Effector memory CD4-positive, alpha-beta T cell (primary cell): ENCODE measurements at regions not wholly inside any gene's neighbourhood (a gene's known extent, or its start where the extent isn't known, plus 50 kb on each side); places are given as distances from the start of the nearest gene placed in this dataset.

ENCODE experiments used
- DNase-seq, 3 donors: peaks; one replicate each; pipeline ENCODE4 v3.0.0-alpha.2; 2020
- H3K27ac ChIP-seq: 2 replicates; pipeline ENCODE4 v1.7.0; 2013; ENCODE audit warnings: mild to moderate bottlenecking, low read length, moderate library complexity; ENCODE audit not compliant: insufficient read depth, poor library complexity, severe bottlenecking
- H3K27me3 ChIP-seq: replicated peaks from 2 replicates; pipeline ENCODE4 v1.7.0; 2013; ENCODE audit warnings: mild to moderate bottlenecking, low read length; ENCODE audit not compliant: insufficient read depth, control insufficient read depth, poor library complexity, severe bottlenecking
- H3K36me3 ChIP-seq: 2 replicates; pipeline ENCODE4 v1.7.0; 2013; ENCODE audit warnings: mild to moderate bottlenecking, low read length, moderate library complexity; ENCODE audit not compliant: control insufficient read depth, insufficient read depth
- H3K4me1 ChIP-seq: 2 replicates; pipeline ENCODE4 v1.7.0; 2013; ENCODE audit warnings: low read length, mild to moderate bottlenecking; ENCODE audit not compliant: control insufficient read depth, insufficient read depth, poor library complexity, severe bottlenecking
- H3K4me3 ChIP-seq: 2 replicates; pipeline ENCODE4 v1.7.0; 2013; ENCODE audit warnings: low read length, low read depth, mild to moderate bottlenecking; ENCODE audit not compliant: insufficient read depth, poor library complexity, severe bottlenecking
- H3K9me3 ChIP-seq: 2 replicates; pipeline ENCODE4 v1.7.0; 2013; ENCODE audit warnings: mild to moderate bottlenecking, low read length, moderate library complexity; ENCODE audit not compliant: control insufficient read depth

DNA sequence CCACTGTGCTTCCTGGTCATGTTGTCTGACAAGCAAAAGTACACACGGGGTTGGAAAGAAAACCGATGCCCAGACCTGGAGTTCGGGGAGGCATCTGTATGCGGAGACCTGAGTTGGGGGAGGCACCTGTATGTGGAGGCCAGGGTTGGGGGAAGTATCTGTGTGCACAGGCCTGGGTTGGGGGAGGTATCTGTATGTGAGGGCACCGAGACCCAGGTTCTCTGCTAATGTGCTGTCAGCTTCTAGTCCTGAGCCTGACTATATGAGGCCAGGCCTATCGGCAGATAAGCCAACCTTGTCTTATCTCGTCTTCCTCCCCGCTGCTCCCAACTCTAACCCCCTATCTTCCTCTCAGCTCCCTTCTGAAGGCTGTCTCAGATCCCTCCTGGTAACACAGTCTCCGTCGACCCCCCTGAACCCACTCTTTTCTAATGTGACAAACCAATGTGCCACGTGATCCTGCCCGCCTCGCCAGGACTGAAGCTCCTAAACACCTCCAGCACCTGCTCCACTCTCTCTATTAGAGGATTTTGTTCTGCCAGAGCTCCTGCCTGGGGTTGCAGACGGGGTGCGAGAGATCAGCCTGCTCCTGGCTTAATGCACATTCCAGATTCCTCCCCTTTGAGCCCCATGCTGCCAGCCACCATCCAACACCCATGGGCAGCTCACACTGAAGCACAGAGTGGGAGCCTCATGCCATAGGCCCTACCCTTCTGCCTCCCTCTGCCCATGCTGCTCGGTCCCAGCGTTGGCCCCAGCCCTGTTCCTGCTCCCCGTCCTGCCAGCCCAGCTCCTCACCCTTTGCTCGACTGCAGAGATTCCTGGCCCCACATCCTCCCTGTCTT lies 188.4 kb downstream of the SH3BP4 start:
- H3K4me1 ChIP-seq = no peaks in the 10 kb centered on the region
- H3K27ac ChIP-seq = no peak overlapping the region
- H3K27me3 ChIP-seq = no peaks in the 10 kb centered on the region
- H3K9me3 ChIP-seq = no peaks in the 10 kb centered on the region
- DNase-seq = no peak
- no peaks in the 10 kb centered on the region for H3K36me3 ChIP-seq
- no peak overlapping the region for H3K4me3 ChIP-seq

DNA sequence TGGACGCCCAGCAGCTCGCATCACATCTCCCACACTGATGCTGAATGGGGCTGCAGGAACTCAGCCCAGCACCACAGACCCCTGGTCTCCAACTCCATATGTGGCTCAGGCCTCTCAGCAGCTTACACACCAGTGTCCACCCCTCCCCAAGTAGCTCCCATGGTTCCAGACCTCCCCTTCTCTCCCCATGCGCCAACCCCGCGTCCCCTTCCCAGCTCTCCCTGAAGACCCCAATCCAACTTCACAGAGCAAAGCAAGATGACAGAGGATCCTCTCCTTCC lies 188.9 kb downstream of the SH3BP4 start:
- no peak overlapping the region for H3K4me3 ChIP-seq
- no peaks in the 10 kb centered on the region for H3K36me3 ChIP-seq
- no peaks in the 10 kb centered on the region for H3K4me1 ChIP-seq
- DNase-seq = no peak
- no peak overlapping the region for H3K27ac ChIP-seq
- no peaks in the 10 kb centered on the region for H3K27me3 ChIP-seq
- H3K9me3 ChIP-seq = no peaks in the 10 kb centered on the region

DNA sequence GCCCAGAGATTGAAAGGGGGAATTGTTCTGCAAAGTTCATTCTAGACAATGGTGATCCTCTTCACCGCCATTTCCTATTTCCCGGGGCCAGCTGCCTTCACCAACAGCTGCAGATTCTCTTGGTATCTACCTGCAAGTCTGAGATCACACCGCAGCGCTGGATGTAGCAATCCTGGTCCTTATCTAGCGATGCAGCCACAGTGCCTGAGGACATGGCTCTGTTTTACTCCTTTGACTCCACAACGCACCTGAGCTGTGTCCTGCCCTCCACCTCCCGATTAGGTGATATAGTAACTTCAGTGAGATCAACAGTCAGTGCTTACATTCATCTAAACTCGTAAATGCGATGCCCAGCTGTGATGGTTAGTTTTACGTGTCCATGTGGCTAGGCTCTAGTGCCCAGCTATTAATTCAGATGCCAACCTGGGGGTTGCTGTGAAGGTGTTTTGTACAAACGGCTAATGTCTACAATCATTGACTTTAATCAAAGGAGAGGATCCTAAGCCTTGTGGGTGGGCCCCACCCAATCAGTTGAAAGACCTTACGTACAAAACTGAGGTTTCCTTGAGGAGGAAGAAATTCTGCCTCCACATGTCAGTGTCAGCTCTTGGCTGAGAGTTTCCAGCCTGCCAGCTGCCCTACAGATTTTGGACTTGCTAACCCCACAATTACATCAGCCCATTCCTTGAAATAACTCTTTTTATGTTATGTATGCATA lies 189.8 kb downstream of the SH3BP4 start:
- H3K27ac ChIP-seq = no peak overlapping the region
- H3K27me3 ChIP-seq = no peaks in the 10 kb centered on the region
- H3K4me1 ChIP-seq = no peaks in the 10 kb centered on the region
- H3K4me3 ChIP-seq = no peak overlapping the region
- H3K36me3 ChIP-seq = no peaks in the 10 kb centered on the region
- no peaks in the 10 kb centered on the region for H3K9me3 ChIP-seq
- DNase-seq = no peak

DNA sequence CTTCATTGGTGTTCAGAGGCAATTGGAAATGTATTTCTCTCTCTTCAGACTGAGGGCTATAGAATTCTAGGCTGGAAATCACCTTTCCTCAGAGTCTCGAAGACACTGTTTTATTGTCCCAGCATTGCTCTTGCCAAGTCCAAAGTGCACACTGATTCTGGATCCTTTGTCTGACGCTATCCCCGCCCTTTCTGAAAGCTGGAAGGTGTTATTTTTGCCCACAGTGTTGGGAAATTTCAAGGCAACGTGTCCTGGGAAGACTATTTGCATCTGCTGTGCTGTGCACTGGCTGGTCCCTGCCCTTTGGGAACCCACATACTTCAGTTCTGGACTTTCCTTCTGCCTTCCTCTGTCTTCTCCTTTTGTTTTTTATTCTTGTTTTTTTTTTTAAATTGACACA lies 190.8 kb downstream of the SH3BP4 start:
- H3K27ac ChIP-seq = no peak overlapping the region
- no peaks in the 10 kb centered on the region for H3K4me1 ChIP-seq
- H3K27me3 ChIP-seq = no peaks in the 10 kb centered on the region
- H3K4me3 ChIP-seq = no peak overlapping the region
- H3K9me3 ChIP-seq = no peaks in the 10 kb centered on the region
- H3K36me3 ChIP-seq = no peaks in the 10 kb centered on the region
- DNase-seq = no peak

- no peak for DNase-seq
- no peak overlapping the region for H3K4me3 ChIP-seq
- H3K4me1 ChIP-seq = no peaks in the 10 kb centered on the region
- no peaks in the 10 kb centered on the region for H3K27me3 ChIP-seq
- H3K27ac ChIP-seq = no peak overlapping the region
- H3K9me3 ChIP-seq = no peaks in the 10 kb centered on the region
- no peaks in the 10 kb centered on the region for H3K36me3 ChIP-seq
These were observed 192.0 kb downstream of the SH3BP4 start for GRCh38 chr2:235143789-235144188.

GRCh38 chr2:235144291-235144690 lies 192.5 kb downstream of the SH3BP4 start:
- Histone ChIP-seq H3K4me3 (no peak overlapping the region), H3K9me3 (no peaks in the 10 kb centered on the region), H3K36me3 (no peaks in the 10 kb centered on the region), H3K4me1 (no peaks in the 10 kb centered on the region), H3K27ac (no peak overlapping the region), H3K27me3 (no peaks in the 10 kb centered on the region)
- no peak for DNase-seq

DNA sequence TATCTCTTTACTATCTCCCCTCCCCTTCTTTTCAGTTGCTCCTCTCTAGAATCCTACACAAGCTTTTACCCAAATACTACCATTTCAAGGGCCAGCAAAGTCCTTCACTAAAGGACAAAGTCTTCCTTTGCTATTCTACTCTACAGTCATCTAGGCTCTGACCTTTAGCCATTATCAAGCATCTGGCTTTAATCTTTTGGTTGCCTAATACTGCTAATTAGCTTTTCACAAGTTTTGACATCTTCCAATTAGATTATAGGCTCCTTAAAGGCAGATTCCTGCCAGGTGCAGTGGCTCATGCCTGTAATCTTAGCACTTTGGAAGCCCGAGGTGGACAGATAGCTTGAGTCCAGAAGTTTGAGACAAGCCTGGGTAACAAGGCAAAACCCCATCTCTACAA lies 194.4 kb downstream of the SH3BP4 start:
- no peaks in the 10 kb centered on the region for H3K4me1 ChIP-seq
- no peaks in the 10 kb centered on the region for H3K36me3 ChIP-seq
- H3K27me3 ChIP-seq = no peaks in the 10 kb centered on the region
- H3K27ac ChIP-seq = no peak overlapping the region
- no peak overlapping the region for H3K4me3 ChIP-seq
- H3K9me3 ChIP-seq = no peaks in the 10 kb centered on the region
- DNase-seq = no peak

GRCh38 chr2:235146871-235147565 lies 195.2 kb downstream of the SH3BP4 start:
- Histone ChIP-seq H3K4me3 (no peak overlapping the region), H3K27ac (no peak overlapping the region), H3K9me3 (no peaks in the 10 kb centered on the region), H3K27me3 (no peaks in the 10 kb centered on the region), H3K36me3 (no peaks in the 10 kb centered on the region), H3K4me1 (no peaks in the 10 kb centered on the region)
- no peak for DNase-seq

- Histone ChIP-seq H3K27me3 (no peaks in the 10 kb centered on the region), H3K9me3 (no peaks in the 10 kb centered on the region), H3K27ac (no peak overlapping the region), H3K4me1 (no peaks in the 10 kb centered on the region), H3K4me3 (no peak overlapping the region), H3K36me3 (no peaks in the 10 kb centered on the region)
- DNase-seq = no peak
These were observed 196.7 kb downstream of the SH3BP4 start for GRCh38 chr2:235148201-235149170.
